Stomach (tissue), 8 donors: ENCODE measurements at regions not wholly inside any gene's neighbourhood (a gene's known extent, or its start where the extent isn't known, plus 50 kb on each side); places are given as distances from the start of the nearest gene placed in this dataset.

Source experiments
- DNase-seq, 2 donors: peaks; one replicate each; pipeline versions ENCODE4 v3.0.0 to v3.0.0-alpha.2; 2013 to 2019
- H3K27ac ChIP-seq, 5 donors: fragments of 200-600 bp in 4 of 5; sonication (generic) in 4 of 5; one replicate each; pipeline ENCODE4 v1.5.1; 2013 to 2019; ENCODE audit warnings: mild to moderate bottlenecking in 1 of 5, moderate library complexity in 1 of 5
- H3K27me3 ChIP-seq, 3 donors: fragments of 200-600 bp; sonication (generic); one replicate each; pipeline ENCODE4 v1.5.1; 2017 to 2019; ENCODE audit warnings: mixed run types in 1 of 3
- H3K36me3 ChIP-seq, 4 donors: fragments of 200-600 bp; sonication (generic); 1 replicate in 3 of 4; 2 replicates in 1 of 4; pipeline ENCODE4 v1.5.1; 2016 to 2019
- H3K4me1 ChIP-seq, 4 donors: fragments of 200-600 bp; sonication (generic); one replicate each; pipeline ENCODE4 v1.5.1; 2016 to 2019
- H3K4me3 ChIP-seq, 4 donors: fragments of 200-600 bp; sonication (generic) in 3 of 4; one replicate each; pipeline ENCODE4 v1.5.1; 2016 to 2019; ENCODE audit warnings: mild to moderate bottlenecking in 1 of 4
- H3K9me3 ChIP-seq, 4 donors: fragments of 200-600 bp; sonication (generic); one replicate each; pipeline ENCODE4 v1.5.1; 2016 to 2019
- EP300 ChIP-seq: sonication (generic); formaldehyde crosslinking; IDR thresholded peaks from one replicate; pipeline ENCODE4 v1.6.1; 2017; ENCODE audit warnings: antibody characterized with exemption
- POLR2A ChIP-seq, 4 donors: fragments of 450-650 bp; IDR thresholded peaks; one replicate each; pipeline ENCODE4 v1.6.1; 2016; ENCODE audit warnings: antibody characterized with exemption in 4 of 4, control low read depth in 2 of 4, mild to moderate bottlenecking in 1 of 4, moderate library complexity in 1 of 4
- POLR2AphosphoS5 ChIP-seq, 3 donors: sonication (generic); formaldehyde crosslinking; IDR thresholded peaks; one replicate each; pipeline ENCODE4 v1.6.1; 2016; ENCODE audit warnings: antibody characterized with exemption in 3 of 3
- WGBS, 5 donors: extraction: QIAGEN DNeasy Blood & Tissue Kit in 3 of 5; methylation state at CpG; one replicate each; pipeline versions ENCODE4 v1.1.5 to v1.1.7; 2013 to 2018; 5-methylcytosine and 5-hydroxymethylcytosine counted together
- intact Hi-C: fragments of 100-400 bp; cut with DNase I; formaldehyde crosslinking; loops from one replicate; pipeline ENCODE4 v1.15.1; 2023; ENCODE audit warnings: low total_unique reads
- TF ChIP-seq, protein P1 (sequence below), 7 experiments: fragments of 450-650 bp in 4 of 7; fragments of 200-600 bp in 3 of 7; sonication (generic) in 3 of 7; IDR thresholded peaks; one replicate each; pipeline ENCODE4 v1.5.1; 2016 to 2019; ENCODE audit warnings: antibody characterized with exemption in 7 of 7, control low read depth in 2 of 7, mild to moderate bottlenecking in 1 of 7
- donor health status: healthy with polysubstance abuse.
- donor health status: Bipolar disorder and iron deficiency.
- donor health status: healthy.

DNA sequence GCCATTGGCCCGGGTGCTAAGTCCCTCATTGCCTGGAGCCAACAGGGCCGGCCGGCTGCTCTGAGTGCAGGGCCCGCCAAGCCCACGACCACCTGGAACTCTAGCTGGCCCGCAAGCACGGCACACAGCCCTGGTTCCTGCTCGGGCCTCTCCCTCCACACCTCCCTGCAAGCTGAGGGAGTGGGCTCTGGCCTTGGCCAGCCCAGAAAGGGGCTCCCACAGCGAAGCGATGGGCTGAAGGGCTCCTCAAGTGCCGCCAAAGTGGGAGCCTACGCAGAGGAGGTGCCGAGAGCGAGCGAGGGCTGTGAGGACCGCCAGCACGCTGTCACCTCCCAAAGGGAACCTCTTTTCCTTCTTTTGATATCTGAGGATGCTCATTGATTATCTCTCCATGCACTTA, 283.4 kb downstream of the PRDM2 start:
- intact Hi-C loops: no loop called here
- H3K27me3 ChIP-seq: no peaks in the 10 kb centered on the region
- H3K9me3 ChIP-seq: peaks cover 0 to 5% (median 0%) of the 10 kb centered on the region in 4 donors
- no peak overlapping the region for H3K27ac ChIP-seq
- WGBS, 5 donors: 91 to 96% (median 93%) methylated on average over 12 to 17 of the region's 17 CpGs
- no peak for DNase-seq
- TF ChIP-seq POLR2AphosphoS5 (IDR thresholded peaks at IDR 0.05): no peak
- TF ChIP-seq EP300: no peak
- TF ChIP-seq, protein P1, sequence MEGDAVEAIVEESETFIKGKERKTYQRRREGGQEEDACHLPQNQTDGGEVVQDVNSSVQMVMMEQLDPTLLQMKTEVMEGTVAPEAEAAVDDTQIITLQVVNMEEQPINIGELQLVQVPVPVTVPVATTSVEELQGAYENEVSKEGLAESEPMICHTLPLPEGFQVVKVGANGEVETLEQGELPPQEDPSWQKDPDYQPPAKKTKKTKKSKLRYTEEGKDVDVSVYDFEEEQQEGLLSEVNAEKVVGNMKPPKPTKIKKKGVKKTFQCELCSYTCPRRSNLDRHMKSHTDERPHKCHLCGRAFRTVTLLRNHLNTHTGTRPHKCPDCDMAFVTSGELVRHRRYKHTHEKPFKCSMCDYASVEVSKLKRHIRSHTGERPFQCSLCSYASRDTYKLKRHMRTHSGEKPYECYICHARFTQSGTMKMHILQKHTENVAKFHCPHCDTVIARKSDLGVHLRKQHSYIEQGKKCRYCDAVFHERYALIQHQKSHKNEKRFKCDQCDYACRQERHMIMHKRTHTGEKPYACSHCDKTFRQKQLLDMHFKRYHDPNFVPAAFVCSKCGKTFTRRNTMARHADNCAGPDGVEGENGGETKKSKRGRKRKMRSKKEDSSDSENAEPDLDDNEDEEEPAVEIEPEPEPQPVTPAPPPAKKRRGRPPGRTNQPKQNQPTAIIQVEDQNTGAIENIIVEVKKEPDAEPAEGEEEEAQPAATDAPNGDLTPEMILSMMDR (IDR thresholded peaks at IDR 0.05): no peak
- TF ChIP-seq POLR2A (IDR thresholded peaks at IDR 0.05): no peak
- H3K4me3 ChIP-seq: no peak overlapping the region
- no peaks in the 10 kb centered on the region for H3K36me3 ChIP-seq
- H3K4me1 ChIP-seq: no peaks in the 10 kb centered on the region

DNA sequence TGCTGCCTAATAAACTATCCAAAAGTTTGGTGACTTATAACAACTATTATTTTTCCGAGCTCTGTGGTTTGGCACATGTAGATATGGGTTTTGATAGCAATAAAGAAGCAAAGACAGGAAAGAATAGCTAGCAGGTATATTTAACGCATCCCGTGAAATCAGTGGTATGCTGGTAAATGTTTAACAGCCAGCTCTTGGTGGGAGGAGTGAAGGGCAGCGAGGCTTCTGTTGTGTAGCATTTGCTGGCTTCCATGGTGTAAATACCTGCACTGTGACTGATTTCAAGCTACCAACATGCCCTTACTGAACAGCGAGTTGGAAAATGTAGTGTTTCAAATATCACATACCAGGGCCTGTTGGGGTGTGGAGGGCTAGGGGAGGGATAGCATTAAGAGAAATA, 291.0 kb downstream of the PRDM2 start:
- no peaks in the 10 kb centered on the region for H3K36me3 ChIP-seq
- whole genome bisulfite sequencing, 5 donors: 24 to 54% (median 50%) methylated on average over 5 of the region's 5 CpGs
- peaks cover 0 to 9% (median 0%) of the 10 kb centered on the region in 4 donors for H3K9me3 ChIP-seq
- H3K4me3 ChIP-seq: no peak overlapping the region
- no peak for DNase-seq
- H3K4me1 ChIP-seq: no peaks in the 10 kb centered on the region
- no peak overlapping the region for H3K27ac ChIP-seq
- H3K27me3 ChIP-seq: no peaks in the 10 kb centered on the region
- intact Hi-C loops: no loop called here
- no peak for TF ChIP-seq EP300
- TF ChIP-seq POLR2A (IDR thresholded peaks at IDR 0.05): no peak
- TF ChIP-seq POLR2AphosphoS5 (IDR thresholded peaks at IDR 0.05): no peak
- TF ChIP-seq, protein P1 (IDR thresholded peaks at IDR 0.05): no peak

DNA sequence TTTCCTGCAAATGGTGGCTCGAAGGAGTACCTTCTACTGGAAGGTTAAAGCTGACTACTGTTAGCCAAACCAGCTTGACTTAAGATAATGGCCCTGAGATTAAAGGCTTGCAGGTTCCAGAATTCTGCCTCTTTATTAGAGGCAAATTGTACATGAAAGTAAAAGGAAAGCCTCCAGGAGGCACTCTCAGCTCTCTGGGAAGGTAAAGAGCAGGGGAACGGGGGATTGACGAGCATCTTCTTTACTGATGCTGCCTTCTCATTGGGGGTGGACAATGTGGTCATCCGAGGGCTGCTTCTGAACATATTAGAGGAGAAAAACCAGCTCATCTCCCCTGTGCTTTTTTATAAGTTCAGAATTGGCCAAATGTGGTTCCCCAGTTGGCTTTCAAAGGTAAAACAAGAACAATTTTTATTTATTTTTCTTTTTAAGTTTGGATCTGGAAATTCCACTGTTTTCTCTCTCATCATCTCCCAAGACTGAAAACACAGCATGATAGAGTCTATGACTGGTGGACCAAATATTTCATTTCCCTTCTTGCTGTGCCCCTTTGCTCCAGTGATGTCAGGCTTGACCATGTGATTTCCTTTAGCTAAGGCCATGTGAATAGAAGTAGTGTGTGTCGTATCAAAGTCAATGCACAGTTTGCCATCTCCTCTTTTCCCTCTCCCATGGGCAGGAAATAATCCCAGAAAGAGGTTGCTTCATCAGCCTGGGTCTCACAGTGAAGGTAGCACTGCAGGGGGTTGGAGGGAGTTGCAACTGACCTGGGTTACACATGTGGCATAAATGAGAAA, 292.7 kb downstream of the PRDM2 start:
- Histone ChIP-seq H3K4me1 (no peaks in the 10 kb centered on the region), H3K9me3 (peaks cover 0 to 15% (median 4%) of the 10 kb centered on the region in 4 donors), H3K27ac (no peak overlapping the region), H3K36me3 (no peaks in the 10 kb centered on the region), H3K4me3 (no peak overlapping the region), H3K27me3 (no peaks in the 10 kb centered on the region)
- WGBS, 5 donors: 42 to 73% (median 64%) methylated on average over 5 of the region's 5 CpGs
- intact Hi-C loops: no loop called here
- peak in 1 of 2 donors; percentile 3 for DNase-seq
- TF ChIP-seq, protein P1 (IDR thresholded peaks at IDR 0.05): no peak
- no peak for TF ChIP-seq POLR2A (IDR thresholded peaks at IDR 0.05)
- no peak for TF ChIP-seq EP300
- TF ChIP-seq POLR2AphosphoS5 (IDR thresholded peaks at IDR 0.05): no peak

DNA sequence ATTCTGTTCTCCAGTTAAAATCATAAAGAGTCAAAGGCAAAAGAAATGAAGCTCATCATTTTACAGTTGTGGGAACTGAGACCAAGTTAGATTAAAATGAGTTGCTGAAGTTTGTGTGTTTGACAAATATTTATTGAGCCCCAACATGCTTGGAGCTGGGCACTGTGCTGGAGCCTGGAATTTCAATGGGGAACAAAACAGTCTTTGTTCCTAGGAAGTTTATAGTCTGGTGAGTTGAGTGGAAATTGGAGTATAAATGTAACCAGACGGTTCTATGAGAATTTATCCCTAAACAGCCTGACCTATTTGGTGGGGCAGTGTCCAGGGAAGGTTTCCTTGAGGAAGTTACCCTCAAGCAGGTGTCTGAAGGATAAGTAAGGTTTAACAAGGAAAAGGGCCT, 294.4 kb downstream of the PRDM2 start:
- no peak for TF ChIP-seq POLR2A (IDR thresholded peaks at IDR 0.05)
- TF ChIP-seq POLR2AphosphoS5 (IDR thresholded peaks at IDR 0.05): no peak
- no peak for TF ChIP-seq EP300
- TF ChIP-seq, protein P1 (IDR thresholded peaks at IDR 0.05): no peak
- Histone ChIP-seq H3K4me1 (no peaks in the 10 kb centered on the region), H3K4me3 (no peak overlapping the region), H3K27me3 (no peaks in the 10 kb centered on the region), H3K27ac (no peak overlapping the region), H3K9me3 (peaks cover 0 to 30% (median 9%) of the 10 kb centered on the region in 4 donors), H3K36me3 (no peaks in the 10 kb centered on the region)
- DNase-seq: peak in 1 of 2 donors; percentile 7
- intact Hi-C loops: no loop called here
- WGBS, 5 donors: 0 to 53% (median 31%) methylated on average over 1 of the region's 1 CpG
